A549 (cell line): ENCODE measurements at regions not wholly inside any gene's neighbourhood (a gene's known extent, or its start where the extent isn't known, plus 50 kb on each side); places are given as distances from the start of the nearest gene placed in this dataset.

ENCODE experiments used
- EP300 ChIP-seq, 2 experiments: fragments of >200 bp; sonication (Bioruptor Twin); formaldehyde crosslinking; IDR thresholded peaks; 2 replicates in 1 of 2; 3 replicates in 1 of 2; pipeline ENCODE4 v1.6.1; 2016 to 2017
- FOSB ChIP-seq: fragments of 250-450 bp; sonication (Bioruptor Pico); IDR thresholded peaks from 2 replicates; pipeline ENCODE4 v1.5.0; 2020; ENCODE audit warnings: mild to moderate bottlenecking, moderate library complexity
- HDAC2 ChIP-seq: fragments of 200-600 bp; sonication (generic); IDR thresholded peaks from 2 replicates; pipeline ENCODE4 v1.6.1; 2016
- JUN ChIP-seq, 2 experiments: fragments of >200 bp; sonication (Bioruptor Twin); formaldehyde crosslinking; IDR thresholded peaks; 2 replicates in 1 of 2; 3 replicates in 1 of 2; pipeline ENCODE4 v1.6.1; 2016 to 2017
- KDM1A ChIP-seq: fragments of 200-600 bp; sonication (generic); IDR thresholded peaks from 2 replicates; pipeline ENCODE4 v1.6.1; 2016; ENCODE audit warnings: low read depth, mild to moderate bottlenecking
- POLR2A ChIP-seq: IDR thresholded peaks from 2 replicates; pipeline ENCODE4 v1.6.1; 2012; ENCODE audit warnings: mild to moderate bottlenecking, low read length
- RNF2 ChIP-seq: fragments of 200-600 bp; sonication (generic); IDR thresholded peaks from 2 replicates; pipeline ENCODE4 v1.6.1; 2016; ENCODE audit warnings: low read depth, mild to moderate bottlenecking, antibody characterized with exemption, moderate library complexity, borderline replicate concordance
- ZSCAN20 ChIP-seq: fragments of 250-450 bp; sonication (Bioruptor Pico); IDR thresholded peaks from 2 replicates; pipeline ENCODE4 v1.8.0; 2022; ENCODE audit warnings: mild to moderate bottlenecking, moderate library complexity
- TF ChIP-seq, protein P1 (sequence below): fragments of >200 bp; sonication (Bioruptor Twin); formaldehyde crosslinking; IDR thresholded peaks from 3 replicates; pipeline ENCODE4 v1.5.1; 2016
- TF ChIP-seq, protein P2 (sequence below): fragments of 200-600 bp; sonication (generic); IDR thresholded peaks from 2 replicates; pipeline ENCODE4 v1.6.1; 2016; ENCODE audit warnings: antibody characterized with exemption, mild to moderate bottlenecking, moderate library complexity
- TF ChIP-seq, protein P3 (sequence below): fragments of 450-650 bp; IDR thresholded peaks from 2 replicates; pipeline ENCODE4 v1.6.1; 2014; ENCODE audit warnings: antibody characterized with exemption
- TF ChIP-seq, protein P4 (sequence below): IDR thresholded peaks from 2 replicates; pipeline ENCODE4 v1.6.1; 2012

DNA sequence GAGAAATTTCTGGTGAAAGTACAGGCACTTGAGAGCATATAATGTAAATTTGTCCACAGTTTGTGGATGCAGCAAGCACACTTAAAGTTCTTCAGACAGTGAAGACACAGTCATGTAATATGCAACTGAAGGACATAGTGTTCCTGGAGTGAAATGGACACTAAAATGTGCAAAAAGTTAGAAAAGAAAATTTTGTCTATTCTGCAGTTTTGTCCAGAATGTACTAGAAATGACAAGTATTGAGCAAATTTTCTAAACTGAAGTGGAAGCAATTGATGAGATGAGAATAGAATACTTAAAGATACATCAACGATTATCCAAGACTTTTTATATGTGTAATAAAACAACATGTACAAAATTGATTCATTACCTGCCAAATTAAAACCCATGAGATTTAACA lies 647.0 kb upstream of the IMPG1 start:
- TF ChIP-seq HDAC2: no peak
- TF ChIP-seq, protein P1, sequence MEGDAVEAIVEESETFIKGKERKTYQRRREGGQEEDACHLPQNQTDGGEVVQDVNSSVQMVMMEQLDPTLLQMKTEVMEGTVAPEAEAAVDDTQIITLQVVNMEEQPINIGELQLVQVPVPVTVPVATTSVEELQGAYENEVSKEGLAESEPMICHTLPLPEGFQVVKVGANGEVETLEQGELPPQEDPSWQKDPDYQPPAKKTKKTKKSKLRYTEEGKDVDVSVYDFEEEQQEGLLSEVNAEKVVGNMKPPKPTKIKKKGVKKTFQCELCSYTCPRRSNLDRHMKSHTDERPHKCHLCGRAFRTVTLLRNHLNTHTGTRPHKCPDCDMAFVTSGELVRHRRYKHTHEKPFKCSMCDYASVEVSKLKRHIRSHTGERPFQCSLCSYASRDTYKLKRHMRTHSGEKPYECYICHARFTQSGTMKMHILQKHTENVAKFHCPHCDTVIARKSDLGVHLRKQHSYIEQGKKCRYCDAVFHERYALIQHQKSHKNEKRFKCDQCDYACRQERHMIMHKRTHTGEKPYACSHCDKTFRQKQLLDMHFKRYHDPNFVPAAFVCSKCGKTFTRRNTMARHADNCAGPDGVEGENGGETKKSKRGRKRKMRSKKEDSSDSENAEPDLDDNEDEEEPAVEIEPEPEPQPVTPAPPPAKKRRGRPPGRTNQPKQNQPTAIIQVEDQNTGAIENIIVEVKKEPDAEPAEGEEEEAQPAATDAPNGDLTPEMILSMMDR: no peak
- TF ChIP-seq, protein P2, sequence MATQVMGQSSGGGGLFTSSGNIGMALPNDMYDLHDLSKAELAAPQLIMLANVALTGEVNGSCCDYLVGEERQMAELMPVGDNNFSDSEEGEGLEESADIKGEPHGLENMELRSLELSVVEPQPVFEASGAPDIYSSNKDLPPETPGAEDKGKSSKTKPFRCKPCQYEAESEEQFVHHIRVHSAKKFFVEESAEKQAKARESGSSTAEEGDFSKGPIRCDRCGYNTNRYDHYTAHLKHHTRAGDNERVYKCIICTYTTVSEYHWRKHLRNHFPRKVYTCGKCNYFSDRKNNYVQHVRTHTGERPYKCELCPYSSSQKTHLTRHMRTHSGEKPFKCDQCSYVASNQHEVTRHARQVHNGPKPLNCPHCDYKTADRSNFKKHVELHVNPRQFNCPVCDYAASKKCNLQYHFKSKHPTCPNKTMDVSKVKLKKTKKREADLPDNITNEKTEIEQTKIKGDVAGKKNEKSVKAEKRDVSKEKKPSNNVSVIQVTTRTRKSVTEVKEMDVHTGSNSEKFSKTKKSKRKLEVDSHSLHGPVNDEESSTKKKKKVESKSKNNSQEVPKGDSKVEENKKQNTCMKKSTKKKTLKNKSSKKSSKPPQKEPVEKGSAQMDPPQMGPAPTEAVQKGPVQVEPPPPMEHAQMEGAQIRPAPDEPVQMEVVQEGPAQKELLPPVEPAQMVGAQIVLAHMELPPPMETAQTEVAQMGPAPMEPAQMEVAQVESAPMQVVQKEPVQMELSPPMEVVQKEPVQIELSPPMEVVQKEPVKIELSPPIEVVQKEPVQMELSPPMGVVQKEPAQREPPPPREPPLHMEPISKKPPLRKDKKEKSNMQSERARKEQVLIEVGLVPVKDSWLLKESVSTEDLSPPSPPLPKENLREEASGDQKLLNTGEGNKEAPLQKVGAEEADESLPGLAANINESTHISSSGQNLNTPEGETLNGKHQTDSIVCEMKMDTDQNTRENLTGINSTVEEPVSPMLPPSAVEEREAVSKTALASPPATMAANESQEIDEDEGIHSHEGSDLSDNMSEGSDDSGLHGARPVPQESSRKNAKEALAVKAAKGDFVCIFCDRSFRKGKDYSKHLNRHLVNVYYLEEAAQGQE: no peak
- TF ChIP-seq POLR2A: no peak
- no peak for TF ChIP-seq ZSCAN20 (CRISPR knock-in tag)
- no peak for TF ChIP-seq EP300 (IDR thresholded peaks at IDR 0.05)
- no peak for TF ChIP-seq JUN (IDR thresholded peaks at IDR 0.05)
- no peak for TF ChIP-seq FOSB (CRISPR knock-in tag)
- TF ChIP-seq, protein P3, sequence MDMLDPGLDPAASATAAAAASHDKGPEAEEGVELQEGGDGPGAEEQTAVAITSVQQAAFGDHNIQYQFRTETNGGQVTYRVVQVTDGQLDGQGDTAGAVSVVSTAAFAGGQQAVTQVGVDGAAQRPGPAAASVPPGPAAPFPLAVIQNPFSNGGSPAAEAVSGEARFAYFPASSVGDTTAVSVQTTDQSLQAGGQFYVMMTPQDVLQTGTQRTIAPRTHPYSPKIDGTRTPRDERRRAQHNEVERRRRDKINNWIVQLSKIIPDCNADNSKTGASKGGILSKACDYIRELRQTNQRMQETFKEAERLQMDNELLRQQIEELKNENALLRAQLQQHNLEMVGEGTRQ: no peak
- TF ChIP-seq KDM1A: no peak
- TF ChIP-seq, protein P4, sequence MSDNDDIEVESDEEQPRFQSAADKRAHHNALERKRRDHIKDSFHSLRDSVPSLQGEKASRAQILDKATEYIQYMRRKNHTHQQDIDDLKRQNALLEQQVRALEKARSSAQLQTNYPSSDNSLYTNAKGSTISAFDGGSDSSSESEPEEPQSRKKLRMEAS: no peak
- no peak for TF ChIP-seq RNF2
